Mammary epithelial cell (primary cell): ENCODE measurements at regions not wholly inside any gene's neighbourhood (a gene's known extent, or its start where the extent isn't known, plus 50 kb on each side); places are given as distances from the start of the nearest gene placed in this dataset.

Experiments
- CTCF ChIP-seq, 2 donors: IDR thresholded peaks in 1 of 2; conservative IDR thresholded peaks in 1 of 2; 2 replicates each; pipeline ENCODE4 v1.5.1; 2011 to 2012; ENCODE audit warnings: inconsistent platforms in 2 of 2, low read length in 2 of 2, mild to moderate bottlenecking in 2 of 2, control low read depth in 1 of 2, low read depth in 1 of 2; ENCODE audit not compliant: insufficient read depth in 1 of 2; ENCODE audit errors: extremely low read depth in 1 of 2
- EZH2 ChIP-seq: IDR thresholded peaks from 2 replicates; pipeline ENCODE4 v1.6.1; 2012; ENCODE audit warnings: low read length, inconsistent platforms, borderline replicate concordance

GRCh38 chr18:11398625-11399024, 210.8 kb upstream of the SLC35G4 start:
- TF ChIP-seq CTCF (conservative IDR thresholded peaks at IDR 0.05 in 1 of 2, IDR thresholded peaks at IDR 0.05 in 1 of 2; ENCODE audit: extremely low read depth in 1 of 2, insufficient read depth in 1 of 2, low read depth in 1 of 2, low read length in 2 of 2) (peak; percentile 9 to 25), EZH2 (no peak)
